GM19452 (cell line): ENCODE measurements at regions not wholly inside any gene's neighbourhood (a gene's known extent, or its start where the extent isn't known, plus 50 kb on each side); places are given as distances from the start of the nearest gene placed in this dataset.

ENCODE experiments used
- ATAC-seq: cut with Tn5 transposase; IDR thresholded peaks from one replicate; pipeline ENCODE4 v1.9.1; 2021; ENCODE audit not compliant: unreplicated experiment

DNA sequence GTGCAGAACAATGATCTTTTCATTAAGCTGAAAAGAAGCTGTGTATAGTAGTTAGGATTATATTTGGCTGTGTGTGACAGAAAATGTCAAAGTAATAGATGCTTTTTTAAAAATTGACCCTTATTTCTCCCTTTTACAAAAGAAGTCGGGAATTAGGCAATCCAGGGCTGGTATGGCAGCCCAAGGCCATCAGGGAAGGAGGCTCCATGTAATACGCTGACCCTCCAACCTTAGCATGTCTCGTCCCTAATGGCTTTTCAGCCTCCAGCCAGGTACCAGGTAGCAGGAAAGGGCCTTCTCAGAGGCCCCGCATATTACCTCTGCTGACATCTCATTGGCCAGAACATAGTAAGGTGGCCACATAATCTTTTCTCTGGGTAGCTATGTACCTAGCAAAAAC lies 79.7 kb downstream of the VCPKMT start:
- no peak for ATAC-seq

DNA sequence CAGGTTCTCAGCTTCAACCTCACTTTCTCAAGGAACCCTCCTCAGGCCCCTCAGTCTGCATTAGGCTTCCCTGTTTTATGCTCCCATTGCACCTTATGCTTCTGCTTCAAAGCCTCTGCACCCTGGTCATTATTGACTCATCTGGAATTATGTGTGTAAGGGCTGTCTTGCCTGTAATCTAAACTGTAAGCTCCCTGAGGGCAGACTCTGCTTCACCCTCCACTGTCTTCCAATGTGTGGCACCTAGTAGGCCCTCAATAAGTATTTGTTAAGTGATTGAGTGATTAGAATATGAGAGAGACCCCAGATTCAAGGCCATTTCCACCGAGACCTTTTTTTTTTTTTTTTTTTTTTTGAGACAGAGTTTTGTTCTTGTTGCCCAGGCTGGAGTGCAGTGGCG lies 79.1 kb downstream of the VCPKMT start:
- no peak for ATAC-seq

DNA sequence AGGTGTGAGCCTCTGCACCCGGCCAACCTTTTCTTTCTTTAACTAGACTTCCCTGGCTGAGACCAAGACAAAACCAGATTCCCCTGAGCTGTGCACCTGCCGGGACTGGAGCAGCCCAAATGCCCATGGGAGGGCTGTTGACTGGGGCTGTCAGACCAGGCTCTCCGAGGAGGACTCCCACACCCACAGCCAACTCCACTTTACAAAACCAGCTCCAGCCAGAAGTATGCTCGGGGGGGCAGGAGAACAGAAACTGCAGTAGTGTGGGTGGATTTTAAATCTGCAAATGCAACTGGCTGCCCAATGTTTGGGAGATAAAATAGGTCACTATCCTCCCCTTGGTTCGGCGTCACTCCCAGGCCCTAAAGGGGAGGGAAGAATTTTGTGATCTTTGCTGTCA lies 78.5 kb downstream of the VCPKMT start:
- ATAC-seq = no peak

DNA sequence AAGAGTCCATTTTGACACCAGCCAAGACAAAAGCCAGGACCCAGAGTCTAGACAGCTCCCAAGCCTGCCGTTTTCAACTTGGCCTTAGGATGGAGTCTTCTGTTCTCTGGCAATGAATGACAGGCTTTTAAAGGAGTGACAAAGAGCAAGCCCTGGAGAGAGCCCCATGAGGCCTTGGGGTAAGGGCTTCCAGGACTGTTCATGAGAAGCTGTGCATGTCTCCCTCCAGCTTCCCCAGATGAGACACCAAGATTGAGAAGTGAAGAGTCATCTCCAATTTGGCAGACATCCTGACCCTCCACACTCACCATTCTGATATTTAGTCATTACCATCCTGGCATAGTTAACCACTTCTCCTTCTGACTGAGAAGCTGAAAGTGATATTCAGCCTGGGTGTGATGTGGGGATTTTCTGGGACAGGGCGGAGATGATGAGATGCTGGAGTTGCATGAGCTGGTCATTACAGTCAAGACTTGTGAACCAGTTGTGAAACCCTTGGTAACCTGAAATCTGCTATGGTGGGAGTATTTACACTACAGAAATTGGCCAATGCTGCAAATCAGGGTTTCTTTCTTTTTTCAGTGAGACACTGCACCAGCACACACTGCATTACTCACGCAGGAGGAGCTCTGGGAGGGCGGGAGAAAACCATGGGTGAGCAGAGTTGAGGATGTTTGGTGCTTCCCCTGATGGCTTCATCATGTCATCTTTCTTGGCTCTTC lies 77.8 kb downstream of the VCPKMT start:
- ATAC-seq = peak; percentile 83

DNA sequence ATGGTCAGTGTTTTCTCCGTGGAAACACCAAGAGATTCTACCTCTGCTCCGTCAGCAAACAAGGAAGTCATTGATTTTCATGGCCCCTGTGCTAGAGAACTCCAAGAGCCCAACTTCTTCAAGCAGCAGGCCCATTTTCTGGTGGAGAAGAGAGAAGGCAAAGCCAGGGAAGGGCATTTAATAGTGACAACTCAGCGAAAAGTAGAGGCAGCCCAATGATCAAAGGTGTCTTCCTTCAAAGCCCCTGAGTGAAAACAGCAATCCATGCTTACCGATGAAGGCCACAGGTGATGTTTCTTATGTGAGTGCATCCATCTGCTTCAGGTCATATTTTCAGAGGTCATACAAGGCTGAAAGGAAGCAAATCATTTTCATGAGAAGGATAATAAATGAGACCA lies 77.3 kb downstream of the VCPKMT start:
- no peak for ATAC-seq

DNA sequence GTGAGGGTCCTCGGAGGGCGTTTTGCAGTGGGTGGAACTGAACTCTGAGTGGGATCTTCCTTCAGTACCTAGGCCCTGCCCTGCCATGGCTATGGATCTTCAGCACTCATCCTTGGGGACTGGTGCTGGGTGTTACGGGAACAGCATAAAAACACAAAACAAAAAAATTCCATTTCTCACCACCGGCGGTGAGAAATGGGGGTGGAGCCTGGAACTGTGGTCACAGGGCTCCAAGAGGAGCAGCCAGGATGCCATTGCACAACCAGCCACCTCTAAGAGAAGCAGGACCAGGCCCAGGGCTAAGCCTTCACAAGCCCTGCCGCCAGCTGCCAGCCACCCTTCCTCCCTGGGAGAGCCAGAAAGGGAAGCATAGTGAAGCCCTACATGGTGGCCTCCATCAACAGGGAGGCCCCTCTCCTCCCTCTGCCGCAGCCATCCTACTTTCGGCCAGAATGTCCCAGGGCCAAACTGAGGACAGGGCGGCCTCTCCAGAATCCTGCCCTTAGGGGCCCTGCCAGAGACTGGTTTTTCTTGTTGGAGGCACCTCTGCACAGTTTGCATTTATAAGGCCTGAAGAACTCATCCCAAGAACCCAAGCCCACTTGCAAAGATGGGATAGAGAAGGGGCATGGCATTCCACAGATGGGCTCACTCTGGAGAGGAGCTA lies 76.5 kb downstream of the VCPKMT start:
- ATAC-seq = no peak

DNA sequence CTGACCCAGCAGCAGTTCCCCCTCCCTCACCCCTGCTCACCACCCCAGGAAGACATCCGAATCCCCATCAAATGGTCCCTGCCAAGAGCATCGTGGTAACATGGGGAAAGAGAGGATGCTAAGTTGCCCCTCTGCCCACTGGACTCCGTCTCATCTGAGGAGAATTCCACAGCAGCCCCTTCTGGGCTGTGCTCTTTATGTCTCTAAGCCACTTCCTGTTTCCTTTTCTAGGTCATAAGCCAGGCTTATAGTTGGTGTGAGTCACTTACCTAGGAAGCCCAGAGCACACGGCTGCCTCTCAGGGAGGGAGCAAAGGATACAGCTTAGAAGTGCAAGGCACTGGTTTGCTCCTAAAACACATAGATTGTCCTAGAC lies 76.0 kb downstream of the VCPKMT start:
- peak; percentile 19 for ATAC-seq

DNA sequence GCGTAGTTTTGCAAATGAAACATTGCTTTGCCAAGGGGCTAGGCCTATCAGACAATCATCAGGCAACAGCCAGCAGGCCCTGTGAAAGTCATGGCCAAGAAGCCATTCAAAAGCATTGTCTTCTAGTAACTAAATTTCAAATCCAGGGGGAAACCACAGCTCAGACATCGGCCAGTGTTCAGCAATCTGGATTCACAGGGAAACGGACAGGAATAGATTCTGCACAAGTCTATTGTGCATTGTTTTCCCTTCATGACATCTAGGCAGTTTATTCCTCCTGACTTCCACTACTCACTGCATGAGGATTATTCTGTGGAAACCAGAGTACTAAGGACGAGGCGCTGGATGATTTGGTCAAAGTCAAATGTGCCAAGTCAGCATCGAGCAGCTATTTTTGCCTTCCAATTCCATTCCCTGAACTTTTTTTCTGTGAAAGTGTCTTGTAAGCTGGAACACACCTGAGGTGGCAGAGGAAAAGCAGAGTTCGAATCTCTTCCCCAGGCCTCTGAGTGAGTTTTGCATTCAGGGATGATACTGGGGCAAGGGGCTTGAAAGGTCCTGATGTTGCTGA lies 75.4 kb downstream of the VCPKMT start:
- no peak for ATAC-seq

DNA sequence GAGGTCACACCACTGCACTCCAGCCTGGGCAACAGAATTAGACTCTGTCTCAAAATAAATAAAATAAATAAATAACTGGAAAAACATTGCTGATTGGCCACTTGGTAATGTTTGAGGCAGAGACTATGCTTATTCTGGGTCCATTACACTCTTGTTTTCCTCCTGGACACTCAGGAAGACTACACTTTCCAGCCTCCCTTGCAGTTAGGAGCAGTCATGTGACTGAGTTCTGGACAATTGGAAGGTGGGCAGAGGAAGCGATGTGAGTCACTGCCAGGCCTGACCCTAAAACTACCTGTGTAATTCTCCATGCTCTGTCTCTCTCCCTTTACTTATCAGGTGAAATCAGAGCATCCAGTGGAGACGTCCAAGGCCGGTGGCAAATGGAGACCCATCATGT lies 74.4 kb downstream of the VCPKMT start:
- ATAC-seq = no peak

DNA sequence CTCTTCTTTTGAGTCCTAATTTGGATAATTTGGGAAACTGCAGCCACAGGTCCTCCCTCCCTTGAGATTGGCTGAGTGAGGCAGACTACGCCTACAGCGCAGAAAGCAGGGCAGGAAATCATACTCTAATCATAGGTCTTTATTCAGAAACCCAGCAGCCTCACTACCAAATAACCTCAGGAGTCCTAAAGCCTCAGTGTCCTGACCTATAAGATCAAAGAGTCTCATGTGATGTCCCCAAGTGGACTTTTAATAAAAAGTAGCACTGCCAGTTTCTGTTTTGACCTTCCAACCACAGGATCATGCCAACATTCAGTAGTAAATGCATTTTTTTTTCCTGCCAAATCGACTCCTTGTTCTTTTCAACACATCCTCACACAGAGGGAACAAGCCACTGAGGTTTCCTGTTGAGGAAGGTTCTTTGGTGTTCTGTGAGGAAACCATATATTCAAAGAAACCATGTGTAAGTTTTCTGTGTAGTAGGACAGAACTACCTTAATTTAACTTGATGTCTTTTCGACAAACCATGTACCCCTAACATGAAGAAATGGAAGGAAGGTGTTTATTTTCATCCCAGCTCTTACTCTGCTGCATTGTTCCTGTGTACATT lies 72.2 kb downstream of the VCPKMT start:
- ATAC-seq = no peak

DNA sequence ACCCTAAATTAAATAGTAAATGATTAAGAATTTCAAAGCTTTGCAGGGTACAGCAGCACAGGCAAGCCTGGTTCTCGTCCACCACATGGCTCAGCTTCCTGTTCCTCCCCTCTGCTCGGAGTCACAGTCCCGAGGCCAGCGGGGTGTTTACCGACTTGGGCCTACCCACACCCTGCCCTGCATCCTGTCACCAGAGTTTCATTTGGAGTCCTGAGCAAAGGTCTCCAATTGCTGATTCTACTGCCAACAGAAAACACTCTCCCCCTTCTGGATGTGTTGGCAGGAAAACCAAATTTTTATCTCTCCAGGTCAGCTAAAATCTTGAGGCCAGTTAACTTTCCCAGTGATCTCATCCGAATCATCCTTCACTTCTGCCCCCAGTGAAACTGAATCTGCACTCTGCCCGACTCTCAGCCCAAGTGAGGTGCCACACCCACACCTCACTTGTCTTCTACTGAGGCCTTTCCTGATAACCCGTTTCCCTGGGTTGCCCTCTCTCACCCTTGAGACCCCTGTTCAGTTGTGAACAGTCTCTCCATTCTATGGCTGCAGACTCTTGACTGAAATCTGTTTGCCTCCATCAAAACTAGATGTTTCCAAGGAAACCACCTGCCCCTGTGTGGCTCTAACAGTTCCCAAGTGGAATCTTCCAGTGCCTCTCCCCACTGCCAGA lies 71.2 kb downstream of the VCPKMT start:
- ATAC-seq = peak; percentile 82

DNA sequence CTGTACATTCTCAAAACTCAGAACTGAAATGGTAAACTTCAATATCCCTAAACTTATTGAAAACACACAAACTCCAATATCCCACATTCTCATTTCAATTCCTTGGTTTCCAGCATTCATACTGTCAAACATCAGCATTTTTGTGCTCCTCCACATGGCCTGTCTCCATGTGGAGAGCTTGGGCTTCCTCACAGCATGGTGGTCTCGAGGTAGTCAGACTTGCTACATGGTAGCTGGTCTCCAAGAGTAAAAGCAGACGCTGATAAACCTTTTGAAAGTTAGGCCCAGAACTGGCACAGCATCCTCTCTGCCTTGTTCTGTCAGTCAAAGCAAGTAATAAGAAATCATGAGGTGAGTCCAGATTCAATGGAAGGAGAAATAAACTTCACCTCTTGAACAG lies 70.5 kb downstream of the VCPKMT start:
- ATAC-seq = no peak

DNA sequence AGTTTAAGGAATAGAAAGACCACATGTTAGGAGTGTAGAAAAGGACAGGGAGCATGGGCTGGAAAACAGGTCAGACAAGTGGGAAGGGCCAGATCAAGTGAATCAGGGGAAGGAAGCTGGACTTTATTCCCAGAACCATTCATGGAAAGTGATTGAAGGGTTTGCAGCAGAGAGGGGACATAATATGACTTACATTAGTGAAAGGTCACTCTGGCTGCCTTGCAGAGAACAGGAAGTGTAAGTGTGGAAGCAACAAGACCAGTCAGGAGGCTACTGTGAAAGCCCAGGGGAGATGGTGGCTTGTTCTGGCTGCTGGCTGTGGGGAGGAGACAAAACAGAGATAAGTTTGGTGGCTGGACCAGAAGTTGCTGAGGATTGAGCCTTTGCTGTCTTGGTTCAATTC lies 69.1 kb downstream of the VCPKMT start:
- ATAC-seq = peak; percentile 83

DNA sequence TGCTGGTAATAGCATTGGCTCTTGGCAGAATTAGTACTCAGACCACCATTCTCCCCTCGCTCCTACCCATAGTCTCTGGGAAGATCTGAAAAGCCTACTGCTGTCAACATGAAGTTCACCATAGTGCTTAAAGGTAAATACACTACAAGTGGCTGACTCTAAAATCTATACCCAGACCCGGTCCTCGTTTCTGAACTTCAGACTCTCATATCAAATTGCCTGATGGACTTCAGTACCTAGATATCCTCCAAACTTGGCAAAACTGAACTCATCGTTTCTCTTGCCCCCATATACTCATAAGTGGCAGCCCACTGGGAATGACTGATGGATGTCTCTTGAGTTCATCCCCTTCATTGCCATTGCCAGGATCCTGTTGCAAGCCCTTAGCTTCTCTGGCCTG lies 67.3 kb downstream of the VCPKMT start:
- no peak for ATAC-seq

DNA sequence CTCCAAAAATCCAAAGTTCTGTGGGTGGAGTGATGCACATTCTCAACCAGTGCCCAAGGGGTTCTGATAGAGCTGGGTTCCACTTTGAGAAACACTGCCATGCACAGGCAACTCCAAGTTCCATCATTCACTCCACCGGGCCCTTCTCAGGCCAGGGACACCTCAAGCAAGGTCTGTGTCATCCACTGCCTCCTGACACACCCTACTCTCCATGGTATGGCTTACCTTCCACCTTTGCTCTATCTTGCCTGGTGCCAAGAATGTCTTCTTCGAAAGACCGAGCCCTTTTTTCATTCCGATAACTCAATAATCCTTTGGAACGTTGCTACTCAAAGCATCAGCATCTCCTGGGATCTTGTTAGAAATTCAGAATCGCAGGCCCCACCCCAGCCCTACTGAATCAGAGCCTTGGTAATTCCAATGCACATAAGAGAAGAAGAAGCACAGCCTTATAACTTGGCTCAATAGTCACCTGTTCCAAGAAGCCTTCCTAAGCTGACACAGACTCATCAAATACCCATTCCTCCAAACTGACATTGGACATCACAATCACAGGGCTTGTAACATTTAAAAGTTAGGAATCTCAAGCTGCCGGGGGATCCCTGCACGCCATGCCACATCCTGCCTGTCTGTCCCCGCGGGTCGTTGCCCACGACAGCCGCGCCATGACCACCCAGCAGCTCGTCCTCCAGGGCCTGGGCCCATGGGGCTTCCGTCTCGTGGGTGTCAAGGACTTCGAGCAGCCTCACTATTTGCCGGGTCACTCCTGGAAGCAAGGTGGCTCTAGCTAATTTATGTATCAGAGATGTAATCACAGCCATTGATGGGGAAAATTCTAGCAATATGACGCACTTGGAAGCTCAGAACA lies 66.4 kb downstream of the VCPKMT start:
- no peak for ATAC-seq

DNA sequence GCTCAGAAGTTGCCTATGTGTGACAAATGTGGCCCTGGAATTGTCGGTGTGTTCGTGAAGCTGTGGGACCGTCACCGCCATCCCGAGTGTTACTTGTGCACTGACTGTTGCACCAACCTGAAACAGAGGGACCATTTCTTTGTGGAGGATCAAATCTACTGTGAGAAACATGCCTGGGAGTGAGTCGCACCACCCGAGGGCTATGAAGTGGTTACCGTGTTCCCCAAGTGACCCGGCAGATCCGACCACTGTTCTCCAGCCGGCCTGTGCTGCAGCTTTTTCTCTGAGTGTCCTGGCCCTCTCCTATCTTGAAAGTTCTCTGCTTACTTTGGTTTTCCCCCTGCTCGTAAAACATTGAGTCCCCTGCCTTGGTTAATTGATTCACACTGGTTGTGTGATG lies 65.3 kb downstream of the VCPKMT start:
- no peak for ATAC-seq

DNA sequence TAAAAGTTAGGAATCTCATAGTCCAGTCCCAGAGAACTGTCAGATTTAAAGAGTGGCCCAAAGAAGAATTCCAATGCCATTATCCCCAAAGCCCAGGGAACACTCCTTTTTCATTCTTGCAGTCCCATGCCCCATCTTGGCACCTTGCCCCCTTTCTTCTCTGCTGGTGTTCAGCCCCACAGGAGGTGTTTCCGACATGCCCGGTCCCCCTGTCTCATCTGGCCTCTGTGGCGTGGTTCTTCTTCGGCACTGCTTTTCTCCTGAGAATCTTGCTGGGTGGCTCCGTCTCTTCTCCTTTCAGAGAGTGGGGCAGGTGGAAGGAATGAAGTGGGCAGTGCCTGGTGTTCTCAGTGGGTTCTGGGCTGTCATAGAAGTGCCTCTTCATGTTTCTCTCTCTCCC lies 64.7 kb downstream of the VCPKMT start:
- ATAC-seq = no peak

DNA sequence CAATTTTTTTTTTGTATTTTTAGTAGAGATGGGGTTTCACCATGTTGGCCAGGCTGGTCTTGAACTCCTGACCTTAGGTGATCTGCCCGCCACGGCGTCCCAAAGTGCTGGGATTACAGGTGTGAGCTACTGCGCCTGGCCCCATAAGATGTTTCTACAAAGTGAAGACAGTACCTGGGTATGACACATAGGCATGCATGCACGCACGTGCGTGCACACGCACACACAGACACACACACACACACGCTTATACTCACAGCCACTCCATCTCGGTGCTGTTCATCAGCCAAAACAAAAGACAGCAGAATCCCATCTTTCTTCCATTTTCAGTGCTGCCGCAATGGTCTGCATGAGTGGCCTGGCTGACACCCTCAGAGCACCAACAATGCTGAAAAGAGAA lies 63.9 kb downstream of the VCPKMT start:
- no peak for ATAC-seq

DNA sequence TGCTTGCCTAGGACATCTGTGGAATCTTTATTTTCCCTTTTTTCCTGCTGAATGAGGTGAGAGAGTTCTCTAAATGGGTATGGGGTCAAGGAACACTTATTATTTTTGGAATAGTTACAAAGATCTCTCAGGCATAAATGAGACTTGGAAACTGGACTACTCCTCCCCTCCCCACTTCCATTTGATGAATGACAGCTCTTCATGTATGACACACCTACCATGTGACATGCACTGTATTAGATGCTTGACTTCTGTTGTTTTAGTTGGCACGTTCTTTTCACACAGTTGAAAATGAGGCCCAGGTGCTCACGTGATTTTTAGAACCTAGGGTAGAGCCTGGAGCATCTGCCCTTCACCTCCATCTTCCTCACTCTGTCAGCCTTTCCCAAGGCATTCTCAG lies 62.4 kb downstream of the VCPKMT start:
- ATAC-seq = no peak

DNA sequence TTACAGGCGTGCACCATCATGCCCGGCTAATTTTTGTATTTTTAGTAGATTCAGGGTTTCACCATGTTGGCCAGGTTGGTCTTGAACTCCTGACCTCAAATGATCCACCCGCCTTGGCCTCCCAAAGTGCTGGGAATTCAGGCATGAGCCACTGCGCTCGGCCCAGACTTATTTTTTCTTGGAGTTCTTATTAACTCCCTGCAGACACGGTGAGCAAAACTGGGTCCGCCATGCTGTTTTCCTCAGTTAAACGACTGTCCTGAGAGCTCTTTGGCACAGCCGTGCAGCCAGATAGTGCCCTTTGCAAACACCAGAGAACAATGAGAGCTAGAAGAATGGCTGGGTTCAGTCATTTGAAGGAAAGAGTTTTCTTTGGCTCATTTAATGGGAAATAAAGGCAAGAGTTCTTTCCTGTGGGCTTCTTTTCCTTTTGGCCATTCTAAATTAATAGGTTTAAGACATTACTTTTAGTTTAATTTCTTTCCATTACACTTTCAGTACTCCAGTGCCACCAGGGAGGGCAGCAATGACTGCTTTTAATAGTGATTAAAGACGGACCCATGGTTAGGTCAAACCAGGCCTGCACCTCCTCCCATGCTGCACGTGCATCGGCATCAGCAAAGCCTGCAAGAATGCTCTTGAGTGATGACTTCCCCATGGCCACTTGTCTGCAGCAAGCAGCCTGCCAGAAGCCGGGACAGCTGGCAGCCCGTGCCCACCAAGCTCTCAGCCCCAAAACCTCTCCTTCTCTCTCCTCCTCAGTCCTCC lies 60.7 kb downstream of the VCPKMT start:
- no peak for ATAC-seq
